Muscle of arm (tissue), 1 donor: ENCODE measurements at regions not wholly inside any gene's neighbourhood (a gene's known extent, or its start where the extent isn't known, plus 50 kb on each side); places are given as distances from the start of the nearest gene placed in this dataset.

Experiments
- DNase-seq: peaks from one replicate; pipeline ENCODE4 v3.0.0-alpha.2; 2013

DNA sequence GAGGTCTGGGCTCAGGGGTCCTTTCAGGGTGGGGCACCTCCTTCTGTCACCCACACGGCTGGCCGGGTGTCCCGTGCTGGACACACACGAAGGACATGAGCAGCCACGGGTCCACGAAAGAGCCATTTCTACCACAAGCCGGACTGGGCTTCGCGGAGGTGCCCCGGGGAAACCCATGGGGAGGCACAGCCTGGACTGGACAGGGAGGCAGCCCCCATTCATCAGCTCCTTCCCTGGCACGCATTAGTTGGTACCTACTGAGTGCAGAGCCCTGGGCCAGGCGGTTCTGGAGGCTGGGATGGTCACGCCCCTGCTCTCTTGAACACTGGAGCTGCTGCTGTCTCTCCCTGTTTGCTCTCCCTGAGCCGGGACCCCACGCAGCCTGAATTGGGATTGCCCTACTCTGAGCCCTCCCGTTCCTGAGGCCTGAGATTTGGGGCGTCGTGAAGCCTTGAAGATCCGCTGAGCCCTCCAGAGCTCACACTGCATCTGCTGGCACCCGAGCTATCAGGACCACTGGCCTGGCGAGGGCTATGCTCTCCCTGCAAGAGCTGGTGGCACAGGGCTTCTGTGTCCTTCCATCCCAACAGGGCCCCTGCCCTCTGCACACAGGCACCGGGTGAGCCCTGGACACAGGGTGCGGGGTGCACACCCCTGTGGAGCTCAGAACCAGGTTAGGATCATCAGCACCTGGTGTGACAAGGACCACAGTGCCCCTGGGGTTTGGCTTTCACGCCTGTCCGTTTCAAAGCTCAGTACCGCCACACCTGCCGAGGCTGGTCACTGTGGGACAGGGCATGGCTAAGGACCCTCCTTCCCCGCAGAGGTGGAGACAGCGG, 84.6 kb downstream of the MYEOV start:
- no peak for DNase-seq

DNA sequence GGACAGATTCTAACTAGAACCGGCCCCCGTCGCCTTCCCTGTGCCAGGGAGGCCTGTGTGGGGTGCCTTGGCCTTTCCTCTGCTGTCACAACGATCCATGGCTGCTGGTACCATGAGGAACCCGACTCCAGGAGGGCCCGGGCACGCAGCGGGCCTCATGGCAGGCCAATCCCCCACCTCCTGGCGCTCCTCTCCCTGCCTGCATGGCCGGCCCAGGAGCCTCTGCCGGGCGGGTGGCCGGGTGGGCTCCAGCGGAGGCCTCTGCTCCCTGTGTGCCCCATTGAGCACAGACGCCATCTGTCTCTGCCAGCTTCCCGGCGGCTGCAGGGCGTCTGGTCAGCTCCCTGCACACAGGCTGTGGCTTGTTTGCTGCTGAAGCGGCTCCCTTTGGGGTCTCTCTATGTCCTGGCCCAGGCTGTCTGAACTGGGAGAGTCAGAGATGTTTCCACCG, 86.5 kb downstream of the MYEOV start:
- DNase-seq: no peak

DNA sequence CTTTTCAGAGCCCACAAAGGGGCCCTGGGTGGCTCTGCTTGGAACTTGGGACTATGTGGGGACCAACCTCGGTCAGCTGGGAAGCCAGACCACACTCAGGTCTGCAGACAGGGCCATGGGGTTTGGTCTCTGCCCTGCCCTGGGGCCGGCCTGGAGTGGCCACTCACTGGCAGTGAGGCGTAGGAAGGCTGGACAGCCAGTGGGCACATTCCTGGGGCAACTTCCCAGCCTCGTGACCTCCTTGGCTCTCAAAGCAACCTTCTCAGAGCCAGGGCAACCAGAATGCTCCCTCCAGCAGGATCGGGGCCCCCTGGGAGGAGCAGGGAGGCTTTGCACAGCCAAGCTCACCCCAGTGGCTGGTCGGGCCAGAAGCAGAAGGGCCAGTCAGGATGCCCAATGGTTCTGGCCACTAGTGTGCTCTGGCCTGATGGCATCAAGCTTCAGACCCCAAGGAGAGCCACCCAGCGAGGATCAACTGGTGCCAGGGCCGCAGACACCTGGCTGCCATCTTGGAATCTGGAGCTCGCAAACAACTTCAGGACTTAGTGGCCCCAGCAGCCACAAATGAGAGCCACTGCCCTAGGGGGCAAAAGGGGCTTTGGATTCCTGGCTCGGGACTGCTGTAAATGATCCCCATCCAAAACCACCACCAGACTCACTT, 87.1 kb downstream of the MYEOV start:
- DNase-seq: no peak

DNA sequence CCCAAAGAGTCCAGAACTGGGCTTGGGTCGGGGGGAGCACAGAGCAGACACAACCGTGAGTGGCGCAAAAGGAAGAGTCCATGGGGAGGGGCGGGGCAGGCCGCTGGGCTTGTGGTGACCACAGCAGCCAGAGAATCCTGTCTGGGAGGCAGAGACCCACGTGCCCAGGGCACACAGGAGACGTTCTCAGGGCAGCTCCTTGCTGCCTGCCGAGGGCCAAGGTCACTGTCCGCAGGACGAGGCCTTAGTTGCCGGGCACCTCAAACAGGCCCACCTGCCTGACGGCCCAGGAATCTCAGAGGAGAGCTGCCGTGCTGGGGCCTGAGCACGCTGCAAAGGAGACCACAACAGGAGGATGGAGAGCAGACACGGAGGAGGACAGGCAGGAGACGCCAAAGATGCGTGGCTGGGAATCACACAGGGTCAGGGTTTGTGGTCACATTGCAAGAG, 87.8 kb downstream of the MYEOV start:
- no peak for DNase-seq

DNA sequence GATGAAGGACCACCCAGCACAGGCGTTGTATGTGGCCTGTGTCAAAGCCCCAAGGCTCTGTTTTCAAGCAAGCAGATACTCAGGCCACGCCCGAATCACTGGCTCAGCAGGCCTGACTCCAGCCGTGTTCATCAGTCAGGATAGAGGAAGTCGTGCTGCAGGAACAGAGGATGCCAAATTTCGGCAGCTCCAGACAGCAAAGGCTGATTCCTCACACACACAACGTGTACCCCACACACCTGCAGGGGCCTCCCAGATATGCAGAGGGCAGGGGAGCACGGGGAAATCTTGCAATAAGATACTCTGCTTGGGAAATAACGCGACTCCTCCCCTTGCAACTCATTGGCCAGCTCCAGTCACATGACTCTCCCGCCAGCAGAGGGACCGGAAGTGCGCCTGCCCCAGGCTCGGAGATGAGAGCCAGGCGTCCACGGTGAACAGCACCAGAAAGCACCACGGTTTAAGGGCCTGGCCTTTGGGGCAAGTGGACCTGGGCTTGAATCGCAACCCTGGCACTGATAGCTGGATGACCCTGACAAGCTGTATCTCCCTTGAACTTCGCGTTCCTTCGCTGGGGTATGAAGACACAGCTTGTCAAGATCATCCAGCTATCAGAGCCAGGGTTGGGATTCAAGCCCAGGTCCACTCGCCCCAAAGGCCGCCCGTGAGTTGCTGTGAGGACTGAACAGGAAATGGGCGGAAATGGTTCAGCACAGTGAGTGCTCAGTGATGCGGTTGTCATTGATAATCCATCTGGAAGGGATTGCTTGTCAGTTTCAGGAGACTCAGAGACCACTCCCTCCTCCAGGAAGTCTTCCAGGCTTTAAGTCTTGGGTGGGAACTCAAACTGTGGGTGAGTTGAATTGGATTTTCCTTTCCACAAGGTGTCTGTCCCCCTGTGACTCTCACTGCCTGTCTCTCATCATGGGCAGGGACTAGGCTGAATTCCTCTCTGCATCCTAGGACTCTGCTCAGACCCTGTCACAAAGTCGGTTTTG, 88.5 kb downstream of the MYEOV start:
- DNase-seq: peak; percentile 53

DNA sequence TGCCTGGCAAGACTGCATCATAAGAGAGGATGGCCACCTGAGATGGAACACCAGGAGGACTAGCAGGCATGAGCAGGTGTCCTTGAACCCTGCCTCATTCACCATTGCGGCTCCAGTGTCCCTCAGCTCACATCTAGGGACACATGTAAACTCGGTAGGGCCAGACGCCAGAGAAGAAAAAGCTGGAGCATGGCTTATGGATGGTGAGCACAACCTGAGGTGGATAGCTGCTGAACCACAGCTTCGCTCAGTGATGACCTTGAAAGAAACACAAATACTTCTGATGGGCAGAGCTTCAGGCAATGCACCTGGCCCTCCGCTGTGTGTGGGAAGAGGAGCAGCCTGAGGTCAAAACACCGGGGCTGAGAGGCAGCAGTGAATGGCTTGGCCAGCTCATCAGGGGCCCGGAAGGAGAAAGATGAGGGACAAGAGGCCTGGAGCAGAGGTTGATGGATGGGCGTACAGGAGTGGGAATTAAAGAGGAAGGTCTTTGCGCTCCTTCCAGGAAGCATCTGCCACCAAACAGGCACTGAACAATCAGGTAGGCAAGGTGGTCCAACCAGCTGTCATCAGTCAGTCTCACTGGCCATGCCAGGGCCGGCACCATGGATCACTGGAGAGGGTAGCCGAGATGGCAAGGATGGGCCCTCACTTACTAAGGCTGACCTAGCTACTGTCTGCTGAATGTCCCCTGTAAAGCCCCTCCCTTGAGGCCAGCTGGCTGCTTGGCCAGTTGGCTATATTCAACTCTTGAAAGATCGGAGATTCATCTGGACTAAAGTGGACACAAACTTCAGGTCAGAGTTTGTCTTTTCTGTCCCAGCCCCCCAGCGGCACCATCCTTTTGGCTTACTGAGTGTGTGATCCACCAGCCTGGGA, 89.7 kb downstream of the MYEOV start:
- no peak for DNase-seq

DNA sequence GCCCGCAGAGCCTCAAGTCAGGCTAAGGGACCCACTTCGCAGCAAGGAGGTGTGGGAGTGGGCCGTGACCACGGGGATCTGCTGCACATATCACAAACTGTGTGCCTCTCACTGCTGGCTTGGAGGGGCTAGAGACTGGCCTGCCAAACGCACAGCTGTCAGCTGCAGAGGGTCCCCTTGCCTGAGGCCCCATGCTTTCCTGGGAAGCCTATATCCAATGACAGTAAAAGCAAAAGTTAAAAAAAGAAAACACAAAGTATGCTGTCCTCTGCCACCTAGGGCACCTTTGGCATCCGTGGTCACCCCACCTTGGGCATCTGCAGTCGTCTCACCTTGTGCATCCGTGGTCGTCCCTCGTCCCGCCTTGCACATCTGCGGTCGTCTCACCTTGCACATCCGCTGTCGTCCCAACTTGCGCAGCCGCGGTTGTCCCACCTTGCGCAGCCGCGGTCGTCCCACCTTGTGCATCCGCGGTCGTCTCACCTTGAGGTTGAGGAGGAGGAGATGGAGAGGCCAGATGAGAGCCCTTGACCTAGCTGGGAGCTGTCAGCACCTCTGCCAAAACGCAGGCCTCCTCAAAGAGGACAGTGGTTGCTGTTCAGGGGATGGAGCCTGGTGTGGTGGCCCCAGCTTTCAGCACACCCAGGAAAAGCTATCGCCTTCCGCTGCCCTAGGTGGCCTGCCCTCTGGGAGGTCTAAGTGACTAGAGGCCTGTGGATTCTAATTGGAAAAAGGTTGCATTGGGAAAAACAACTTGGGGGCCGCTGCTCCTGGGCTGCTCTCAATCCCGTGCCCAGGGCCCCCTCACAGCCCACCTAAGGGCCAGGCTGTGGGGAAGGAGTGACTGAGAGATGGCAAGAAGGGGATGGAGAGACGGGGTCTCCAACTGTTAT, 90.5 kb downstream of the MYEOV start:
- peak; percentile 38 for DNase-seq

DNA sequence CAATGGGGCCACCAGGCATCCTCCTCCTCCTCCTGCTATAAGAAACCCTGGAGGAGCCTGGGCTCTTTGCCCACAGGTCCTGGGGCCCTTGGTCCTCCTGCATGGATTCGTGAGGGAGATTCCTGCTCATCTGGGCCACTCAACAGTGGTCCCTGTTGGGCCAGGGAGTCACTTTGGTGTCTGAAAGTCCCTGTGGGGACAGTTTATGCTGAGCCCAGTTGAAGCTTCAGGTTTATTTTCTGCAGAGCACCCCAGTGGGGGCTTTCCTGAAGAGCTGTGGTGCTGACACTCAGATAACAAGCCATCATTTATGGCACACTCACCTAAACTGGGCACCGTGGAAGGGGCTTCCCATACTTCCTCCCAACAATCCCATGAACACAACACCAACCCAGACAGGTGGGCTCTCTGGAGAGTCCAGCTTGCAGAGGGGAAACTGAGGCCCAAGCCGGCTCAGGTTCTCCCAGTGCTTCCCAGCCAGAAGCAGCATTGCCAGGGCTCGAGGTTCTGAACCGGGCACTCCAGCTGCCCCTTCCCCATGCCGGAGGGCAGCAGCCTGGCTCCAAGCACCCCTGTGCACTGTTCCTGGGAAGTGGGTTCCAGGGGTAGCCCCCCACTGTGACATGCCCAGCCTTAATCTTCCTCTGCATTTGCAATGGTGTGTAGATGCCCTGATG, 91.3 kb downstream of the MYEOV start:
- DNase-seq: no peak

DNA sequence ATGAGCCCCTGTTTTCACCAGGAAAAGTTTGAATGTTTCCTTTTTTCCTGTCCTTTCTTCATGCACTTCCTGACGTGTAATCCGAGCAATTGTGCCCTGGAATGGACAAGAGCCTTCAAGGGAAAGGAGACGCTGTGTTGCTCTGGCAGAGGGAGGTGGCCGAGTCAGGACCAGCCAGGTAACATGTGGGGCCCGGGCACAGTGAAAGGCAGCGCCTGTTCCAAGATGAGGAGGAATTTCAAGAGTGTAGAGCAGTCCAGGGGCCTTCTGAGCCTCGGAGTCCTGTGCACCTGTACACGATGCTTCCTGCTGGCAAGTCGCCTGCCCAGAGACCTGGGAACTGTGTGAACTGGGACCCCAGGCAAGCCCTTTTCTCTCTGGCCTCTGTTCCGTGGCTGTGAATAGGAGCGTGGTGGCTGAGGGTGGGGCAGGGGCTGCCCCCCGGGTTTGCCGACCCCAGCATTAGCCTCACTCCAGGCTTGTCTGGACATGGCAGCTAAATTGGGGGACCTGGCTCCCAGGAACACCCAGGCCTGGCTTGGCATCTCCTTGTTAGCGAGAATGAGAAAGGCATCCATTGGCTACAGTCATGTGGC, 92.0 kb downstream of the MYEOV start:
- DNase-seq: no peak

DNA sequence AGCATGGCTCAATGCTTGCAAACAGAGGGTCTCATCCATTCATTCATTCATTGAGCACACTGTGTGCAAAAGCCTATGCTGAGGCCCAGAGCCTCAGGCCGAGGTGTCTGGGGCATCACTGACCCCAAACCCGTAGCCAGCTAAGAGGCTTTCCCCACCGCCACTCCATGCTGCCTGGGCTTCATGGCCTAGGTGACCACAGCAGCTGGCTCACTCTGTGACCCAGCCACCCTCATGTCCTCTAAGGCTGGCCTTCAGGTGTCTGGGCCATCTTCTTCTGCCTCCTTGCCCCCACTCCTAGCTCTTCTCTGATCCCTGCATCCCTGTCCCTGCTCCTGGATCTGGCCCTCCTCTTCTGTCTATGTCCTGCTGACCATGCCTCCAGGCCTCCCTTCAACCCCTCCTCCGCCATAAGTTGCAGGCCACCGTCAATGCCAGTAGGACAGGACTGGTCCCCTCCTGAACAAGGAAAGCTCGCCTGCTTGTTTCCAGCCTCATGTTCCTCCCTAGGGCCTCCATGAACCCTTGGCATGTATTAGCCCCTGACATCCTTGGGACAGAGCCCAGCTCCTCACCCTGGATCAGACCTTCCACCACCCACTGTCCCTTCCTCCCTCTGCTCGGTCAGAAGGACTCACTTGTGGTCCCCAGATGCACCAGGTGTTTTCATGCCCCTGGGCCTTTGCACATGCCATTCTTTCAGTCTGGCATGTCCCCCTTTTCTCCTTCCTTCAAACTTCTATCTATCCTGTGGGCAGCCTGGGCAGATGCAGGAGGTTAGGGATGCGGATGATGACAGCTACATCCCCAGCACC, 92.8 kb downstream of the MYEOV start:
- no peak for DNase-seq

DNA sequence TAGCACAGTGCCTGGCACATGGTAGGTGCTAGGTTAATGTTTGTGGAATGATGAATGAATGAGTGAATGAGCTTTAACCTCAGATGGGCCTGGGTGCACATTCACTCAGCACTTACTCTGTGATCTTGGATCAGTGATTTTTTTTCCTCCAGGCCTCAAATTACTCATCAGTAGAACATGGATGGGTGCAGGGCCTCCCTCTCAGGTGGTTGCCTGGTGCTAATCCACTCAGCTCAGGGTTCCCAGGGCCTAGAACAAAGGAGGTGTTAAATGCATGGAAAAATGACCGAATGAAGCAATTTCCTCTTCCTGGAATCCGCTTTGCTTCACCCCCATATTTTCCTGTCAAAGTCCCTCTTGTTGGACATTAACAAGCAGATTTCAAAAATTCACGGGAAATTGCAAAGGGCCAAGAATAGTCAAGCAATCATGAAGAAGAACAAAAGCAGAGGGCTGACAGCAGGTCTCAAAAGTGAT, 93.5 kb downstream of the MYEOV start:
- no peak for DNase-seq

DNA sequence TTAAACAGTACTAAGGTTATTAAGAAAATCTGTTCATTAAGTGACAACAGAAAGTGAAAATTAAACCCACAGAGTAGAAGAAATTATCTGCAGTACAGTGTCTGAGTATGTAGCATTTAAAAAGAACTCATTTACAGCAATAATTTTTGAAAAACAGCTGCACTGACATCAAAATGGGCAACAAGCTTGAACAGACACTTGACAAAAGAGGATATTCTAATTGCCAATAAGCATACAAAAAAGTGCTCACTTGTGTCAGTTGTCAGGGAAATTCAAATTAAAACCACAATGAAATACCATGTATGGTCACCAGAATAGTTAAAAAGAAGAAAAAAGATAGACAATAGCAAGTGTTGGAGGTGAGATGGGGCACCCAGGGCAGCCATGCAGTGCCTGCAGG, 93.3 kb upstream of the LINC01488 start:
- no peak for DNase-seq

DNA sequence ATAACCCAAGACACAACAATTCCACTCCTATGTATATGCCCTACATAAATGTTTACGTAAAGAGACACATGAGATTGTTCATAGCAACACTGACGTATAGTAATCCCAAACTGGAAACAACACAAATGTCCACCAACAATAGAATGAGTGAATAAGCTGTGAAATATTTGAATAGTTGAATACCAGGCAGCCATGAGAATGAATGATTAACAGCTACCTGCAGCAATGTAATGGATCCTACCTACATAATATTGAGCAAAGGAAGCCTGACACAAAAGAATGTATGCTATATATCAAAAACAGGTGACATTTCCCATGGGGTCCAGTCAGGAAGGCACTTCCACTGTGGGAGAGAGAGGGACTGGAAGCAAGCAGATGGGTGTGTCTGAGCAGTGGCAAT, 92.8 kb upstream of the LINC01488 start:
- no peak for DNase-seq

DNA sequence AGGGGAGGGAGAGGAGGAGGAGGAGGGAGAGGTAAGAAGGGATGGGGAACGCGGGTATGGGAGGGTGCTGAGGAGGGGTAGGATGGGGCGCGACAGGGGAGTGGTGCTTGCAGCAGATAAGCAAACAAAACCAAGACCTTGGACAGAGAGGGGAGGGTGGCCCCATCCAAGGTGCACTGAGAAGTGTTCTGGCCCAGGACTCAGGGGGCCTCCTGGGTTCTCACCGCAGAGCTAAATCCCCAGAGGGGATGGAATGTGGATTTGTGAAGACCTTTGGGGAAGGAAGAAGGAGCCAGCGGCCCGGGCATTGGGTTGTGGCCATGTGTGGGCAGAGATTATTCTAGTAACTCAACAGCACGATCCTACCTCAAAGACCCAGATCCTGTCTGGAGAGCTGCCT, 90.9 kb upstream of the LINC01488 start:
- DNase-seq: no peak

DNA sequence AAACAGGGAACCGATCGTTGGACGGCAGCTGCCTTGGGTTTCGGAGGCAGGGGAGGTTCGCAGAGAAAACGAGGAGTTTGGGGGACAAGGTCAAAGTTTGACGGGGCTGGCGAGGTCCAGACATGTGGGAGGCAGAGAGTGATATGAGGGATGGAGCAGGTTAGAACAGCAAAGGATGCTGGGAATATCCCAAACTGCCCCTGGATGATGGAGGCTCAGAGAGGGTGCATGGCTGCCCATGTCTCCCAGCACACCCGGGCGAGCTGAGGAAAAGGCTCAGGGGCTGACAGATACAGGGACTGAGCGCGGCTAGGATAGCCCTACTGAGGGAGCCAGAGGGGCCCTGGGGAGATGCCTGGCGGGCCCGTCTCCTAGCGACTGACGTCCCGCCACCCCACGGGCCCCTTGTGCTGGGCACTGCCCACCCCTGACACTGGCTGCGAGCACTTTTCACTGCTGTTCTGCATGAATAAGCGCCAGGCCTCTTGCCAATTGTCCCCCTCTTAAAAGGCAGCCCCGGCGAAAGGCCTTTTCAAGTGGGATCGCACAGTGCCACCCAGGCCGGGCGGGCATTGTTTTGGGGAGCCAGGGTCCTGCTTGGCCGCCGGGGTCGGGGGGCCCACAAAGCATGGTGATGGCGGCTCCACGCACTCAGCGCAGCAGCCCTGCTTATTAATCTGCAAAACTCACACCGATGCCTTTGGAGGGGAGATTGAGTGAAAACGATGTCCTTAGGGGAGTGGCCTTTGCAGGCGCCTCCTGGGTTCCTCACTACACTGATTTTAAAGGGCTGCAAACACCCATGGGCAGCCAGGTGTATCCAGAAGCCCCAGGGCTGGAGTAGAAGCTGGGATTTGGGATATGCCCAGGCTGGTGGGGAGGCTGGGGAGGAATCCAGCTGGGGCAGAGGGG, 90.0 kb upstream of the LINC01488 start:
- DNase-seq: no peak

DNA sequence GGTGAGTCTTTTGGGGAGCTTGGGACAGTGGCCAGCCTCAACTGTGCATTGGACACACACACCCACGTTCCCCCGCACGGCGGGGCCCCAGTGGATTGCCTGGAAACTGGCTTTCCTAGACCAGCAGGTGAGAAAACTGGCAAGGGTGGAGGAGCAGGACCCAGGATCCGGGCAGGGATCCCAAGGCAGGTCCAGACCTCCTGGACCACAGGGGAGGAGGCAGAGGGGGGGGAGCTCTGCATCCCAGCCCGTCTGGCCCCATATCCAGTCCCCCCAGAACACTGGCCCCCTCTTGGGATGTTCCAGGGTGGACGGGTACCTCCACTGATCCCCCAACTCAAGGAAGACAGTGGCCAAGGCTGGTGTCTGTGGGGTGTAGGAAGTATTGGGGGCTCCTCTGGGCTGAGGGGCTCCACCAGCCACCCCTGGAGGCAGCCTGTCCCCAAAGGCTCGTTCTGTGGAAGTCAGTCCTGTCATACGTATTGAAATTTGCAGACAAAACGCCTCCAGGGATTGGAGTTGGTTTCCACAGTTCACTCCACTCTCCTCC, 89.3 kb upstream of the LINC01488 start:
- DNase-seq: no peak
